Suprapubic skin (tissue), 3 donors: ENCODE measurements at regions not wholly inside any gene's neighbourhood (a gene's known extent, or its start where the extent isn't known, plus 50 kb on each side); places are given as distances from the start of the nearest gene placed in this dataset.

Experiments used
- POLR2AphosphoS5 ChIP-seq, 3 donors: sonication (generic); formaldehyde crosslinking; IDR thresholded peaks; one replicate each; pipeline ENCODE4 v1.6.1; 2017; ENCODE audit warnings: antibody characterized with exemption in 3 of 3
- TF ChIP-seq, protein P1 (sequence below), 2 donors: fragments of 200-600 bp in 1 of 2; fragments of 450-650 bp in 1 of 2; sonication (generic) in 1 of 2; IDR thresholded peaks; one replicate each; pipeline ENCODE4 v1.5.1; 2016 to 2019; ENCODE audit warnings: antibody characterized with exemption in 2 of 2, mild to moderate bottlenecking in 1 of 2, moderate library complexity in 1 of 2

DNA sequence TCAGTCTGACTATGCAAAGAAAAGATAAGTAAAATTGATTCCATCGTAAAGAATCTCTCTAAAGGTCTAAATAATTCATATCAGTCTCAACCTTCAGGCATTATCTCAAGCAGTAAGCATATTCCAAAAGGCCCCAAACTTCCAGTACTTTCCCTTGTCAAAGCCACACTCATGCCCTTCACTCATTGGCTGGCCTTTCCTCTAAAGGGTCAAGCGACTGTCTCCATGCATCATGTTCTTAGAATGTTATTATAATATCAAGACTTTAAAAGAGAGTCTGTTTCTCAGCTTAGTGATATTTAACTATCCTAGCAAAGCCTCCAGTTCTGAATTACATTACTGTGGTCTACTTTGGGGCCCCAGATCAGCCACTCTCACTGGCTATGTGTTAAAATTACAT is 271.3 kb downstream of the MREG start:
- TF ChIP-seq, protein P1, sequence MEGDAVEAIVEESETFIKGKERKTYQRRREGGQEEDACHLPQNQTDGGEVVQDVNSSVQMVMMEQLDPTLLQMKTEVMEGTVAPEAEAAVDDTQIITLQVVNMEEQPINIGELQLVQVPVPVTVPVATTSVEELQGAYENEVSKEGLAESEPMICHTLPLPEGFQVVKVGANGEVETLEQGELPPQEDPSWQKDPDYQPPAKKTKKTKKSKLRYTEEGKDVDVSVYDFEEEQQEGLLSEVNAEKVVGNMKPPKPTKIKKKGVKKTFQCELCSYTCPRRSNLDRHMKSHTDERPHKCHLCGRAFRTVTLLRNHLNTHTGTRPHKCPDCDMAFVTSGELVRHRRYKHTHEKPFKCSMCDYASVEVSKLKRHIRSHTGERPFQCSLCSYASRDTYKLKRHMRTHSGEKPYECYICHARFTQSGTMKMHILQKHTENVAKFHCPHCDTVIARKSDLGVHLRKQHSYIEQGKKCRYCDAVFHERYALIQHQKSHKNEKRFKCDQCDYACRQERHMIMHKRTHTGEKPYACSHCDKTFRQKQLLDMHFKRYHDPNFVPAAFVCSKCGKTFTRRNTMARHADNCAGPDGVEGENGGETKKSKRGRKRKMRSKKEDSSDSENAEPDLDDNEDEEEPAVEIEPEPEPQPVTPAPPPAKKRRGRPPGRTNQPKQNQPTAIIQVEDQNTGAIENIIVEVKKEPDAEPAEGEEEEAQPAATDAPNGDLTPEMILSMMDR (IDR thresholded peaks at IDR 0.05) = no peak
- TF ChIP-seq POLR2AphosphoS5 (IDR thresholded peaks at IDR 0.05) = no peak
